ENCODE measurements at regions not wholly inside any gene's neighbourhood (a gene's known extent, or its start where the extent isn't known, plus 50 kb on each side); places are given as distances from the start of the nearest gene placed in this dataset.

DNA sequence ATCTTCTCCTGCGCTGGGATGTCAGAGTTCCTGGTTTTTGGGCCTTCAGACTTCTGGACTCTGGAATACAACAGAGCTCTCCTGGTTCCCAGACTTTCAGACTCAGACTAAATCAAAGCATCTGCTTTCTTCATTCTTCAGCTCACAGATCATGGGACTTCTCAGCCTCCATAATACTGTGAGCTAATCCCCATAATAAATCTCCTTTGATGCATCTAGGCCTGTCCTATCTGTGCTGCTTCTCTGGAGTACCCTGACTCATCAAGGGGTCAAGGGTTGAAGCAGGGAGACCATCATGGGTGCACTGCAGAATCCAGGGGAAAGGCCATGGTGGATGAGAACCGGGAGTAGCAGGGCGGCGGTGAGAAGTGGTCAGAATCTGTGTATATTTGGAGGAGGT is 1094.1 kb upstream of the TMEM132C start:
- TF ChIP-seq, protein P1, sequence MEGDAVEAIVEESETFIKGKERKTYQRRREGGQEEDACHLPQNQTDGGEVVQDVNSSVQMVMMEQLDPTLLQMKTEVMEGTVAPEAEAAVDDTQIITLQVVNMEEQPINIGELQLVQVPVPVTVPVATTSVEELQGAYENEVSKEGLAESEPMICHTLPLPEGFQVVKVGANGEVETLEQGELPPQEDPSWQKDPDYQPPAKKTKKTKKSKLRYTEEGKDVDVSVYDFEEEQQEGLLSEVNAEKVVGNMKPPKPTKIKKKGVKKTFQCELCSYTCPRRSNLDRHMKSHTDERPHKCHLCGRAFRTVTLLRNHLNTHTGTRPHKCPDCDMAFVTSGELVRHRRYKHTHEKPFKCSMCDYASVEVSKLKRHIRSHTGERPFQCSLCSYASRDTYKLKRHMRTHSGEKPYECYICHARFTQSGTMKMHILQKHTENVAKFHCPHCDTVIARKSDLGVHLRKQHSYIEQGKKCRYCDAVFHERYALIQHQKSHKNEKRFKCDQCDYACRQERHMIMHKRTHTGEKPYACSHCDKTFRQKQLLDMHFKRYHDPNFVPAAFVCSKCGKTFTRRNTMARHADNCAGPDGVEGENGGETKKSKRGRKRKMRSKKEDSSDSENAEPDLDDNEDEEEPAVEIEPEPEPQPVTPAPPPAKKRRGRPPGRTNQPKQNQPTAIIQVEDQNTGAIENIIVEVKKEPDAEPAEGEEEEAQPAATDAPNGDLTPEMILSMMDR (IDR thresholded peaks at IDR 0.05; ENCODE audit: low read depth, low read length), result no peak
- TF ChIP-seq POLR2A (IDR thresholded peaks at IDR 0.05; ENCODE audit: extremely low read depth, insufficient read length), result no peak
